ENCODE measurements at regions not wholly inside any gene's neighbourhood (a gene's known extent, or its start where the extent isn't known, plus 50 kb on each side); places are given as distances from the start of the nearest gene placed in this dataset.

- TF ChIP-seq CTCF (IDR thresholded peaks at IDR 0.05; ENCODE audit: low read length), result no peak
- no peak for TF ChIP-seq EZH2 (IDR thresholded peaks at IDR 0.05; ENCODE audit: borderline replicate concordance, low read length)
Measured at GRCh38 chr4:36675436-36675835, 394.0 kb downstream of the DTHD1 start.

All from OCI-LY1 (cell line).